GM12874 (cell line): ENCODE measurements at regions not wholly inside any gene's neighbourhood (a gene's known extent, or its start where the extent isn't known, plus 50 kb on each side); places are given as distances from the start of the nearest gene placed in this dataset.

Source experiments
- CTCF ChIP-seq: IDR thresholded peaks from 2 replicates; pipeline ENCODE4 v1.5.1; 2011; ENCODE audit warnings: low read depth, mild to moderate bottlenecking, control low read depth, low read length, moderate library complexity; ENCODE audit not compliant: insufficient read depth

GRCh38 chr10:4279655-4280054 lies 494.6 kb upstream of the KLF6 start:
- TF ChIP-seq CTCF = no peak

GRCh38 chr10:4278186-4278585 lies 493.2 kb upstream of the KLF6 start:
- TF ChIP-seq CTCF = no peak

- no peak for TF ChIP-seq CTCF
These were observed 491.1 kb upstream of the KLF6 start for GRCh38 chr10:4276151-4276550.

GRCh38 chr10:4271193-4271592 lies 486.2 kb upstream of the KLF6 start:
- TF ChIP-seq CTCF = no peak

- TF ChIP-seq CTCF = no peak
These were observed 485.1 kb upstream of the KLF6 start for GRCh38 chr10:4270116-4270515.

- no peak for TF ChIP-seq CTCF
These were observed 482.2 kb upstream of the KLF6 start for GRCh38 chr10:4267086-4267773.

GRCh38 chr10:4266416-4267085 lies 481.5 kb upstream of the KLF6 start:
- TF ChIP-seq CTCF = no peak
